ENCODE measurements at regions not wholly inside any gene's neighbourhood (a gene's known extent, or its start where the extent isn't known, plus 50 kb on each side); places are given as distances from the start of the nearest gene placed in this dataset.

DNA sequence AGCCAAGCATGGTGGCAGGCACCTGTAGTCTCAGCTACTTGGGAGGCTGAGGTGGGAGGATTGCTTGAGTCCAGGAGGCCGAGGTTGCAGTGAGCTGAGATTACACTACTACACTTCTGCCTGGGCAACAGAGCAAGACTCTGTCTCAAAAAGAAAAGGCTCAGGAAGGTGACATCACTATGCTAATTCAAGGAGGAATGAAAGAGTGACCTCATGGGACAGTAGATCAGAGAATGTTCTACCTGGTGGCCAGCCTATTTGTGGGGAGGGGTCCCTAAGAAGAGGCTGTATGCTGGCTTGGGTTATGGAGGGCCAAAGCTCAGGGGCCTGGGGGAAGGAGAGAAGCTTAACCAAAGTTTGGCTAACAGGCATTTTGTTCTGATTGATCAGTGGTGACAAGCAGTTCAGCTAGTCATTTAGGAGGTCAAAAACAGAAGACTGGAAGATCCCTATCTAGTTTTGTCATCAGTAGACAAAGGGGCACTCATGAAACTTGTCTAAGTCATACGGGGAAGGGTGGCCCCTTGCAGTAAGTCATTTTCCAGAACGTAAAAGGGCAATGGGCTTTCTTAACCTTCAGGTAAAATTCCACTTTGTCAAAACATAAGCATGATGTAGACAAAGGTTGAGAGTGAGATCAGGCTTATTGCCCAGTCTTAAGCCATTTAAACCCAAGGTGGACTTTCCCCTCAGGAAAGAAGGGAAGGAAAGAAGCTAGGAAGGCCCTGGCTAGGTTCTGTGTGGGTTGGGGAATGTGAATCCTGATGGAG is 60.8 kb upstream of the EEA1 start:
- H4K20me1 ChIP-seq (ENCODE audit: insufficient read depth): no peaks in the 10 kb centered on the region
- ChIA-PET RAD21 (ENCODE audit: low non-redundant PET in 1 of 2, low total read pairs in 2 of 2, uncharacterized antibody in 2 of 2, unreplicated experiment in 2 of 2) (no interaction called here), POLR2A (no interaction called here), CTCF (interaction anchor here (2.3 kb wide), 1 partner anchor 407 kb away, joined by 9 read pairs; no protein-coding TSS in a partner anchor)
- no peaks in the 10 kb centered on the region for H3K36me3 ChIP-seq (ENCODE audit: control insufficient read depth in 1 of 2, insufficient read depth in 2 of 2, low read length in 2 of 2)
- H3K4me1 ChIP-seq (ENCODE audit: control insufficient read depth in 1 of 2, insufficient read depth in 2 of 2, low read length in 2 of 2): 0 out of 4 replicates have a peak, but pooled peaks cover 0 to 4% of the 10 kb centered on the region in 2 experiments
- H3K9ac ChIP-seq (ENCODE audit: low read length): no peak overlapping the region
- no peak overlapping the region for H3K4me3 ChIP-seq (replicated peaks in 1 of 2; ENCODE audit: low read depth in 1 of 2, low read length in 2 of 2)
- no peak overlapping the region for H3K27ac ChIP-seq (ENCODE audit: low read depth, low read length)
- H3K9me2 ChIP-seq (ENCODE audit: insufficient read depth): no peaks in the 10 kb centered on the region
- intact Hi-C loops (cut with micrococcal nuclease): loop anchor here (5.0 to 10.0 kb wide), 2 partner anchors 165 to 392 kb away; no protein-coding TSS in a partner anchor
- BruUV-seq (replicated peaks): no TSS peak
- no peaks in the 10 kb centered on the region for H3K27me3 ChIP-seq (ENCODE audit: insufficient read depth, low read length)
- DNase-seq (ENCODE audit: low read depth, low spot score) (no peak), ATAC-seq (no peak)
- no peak overlapping the region for H2AFZ ChIP-seq (ENCODE audit: low read depth, low read length, poor library complexity, severe bottlenecking)
- no peaks in the 10 kb centered on the region for H3K9me3 ChIP-seq (ENCODE audit: control insufficient read depth in 1 of 2, insufficient read depth in 1 of 2, low read depth in 1 of 2, low read length in 2 of 2)
- no peaks in the 10 kb centered on the region for H3K79me2 ChIP-seq (ENCODE audit: insufficient read depth, low read length)
- TF ChIP-seq POLR2AphosphoS5 (IDR thresholded peaks at IDR 0.05; ENCODE audit: low read depth, low read length) (no peak), EZH2phosphoT487 (IDR thresholded peaks at IDR 0.05; ENCODE audit: borderline replicate concordance) (no peak), TCF7L2 (IDR thresholded peaks at IDR 0.05; ENCODE audit: borderline replicate concordance, extremely low read depth, insufficient read depth, insufficient read length) (no peak), SP1 (IDR thresholded peaks at IDR 0.05; ENCODE audit: low read depth) (no peak), EZH2 (IDR thresholded peaks at IDR 0.05) (no peak), ZFX (IDR thresholded peaks at IDR 0.05) (no peak), SIN3A (IDR thresholded peaks at IDR 0.05; ENCODE audit: low read depth) (no peak), POLR2A (IDR thresholded peaks at IDR 0.05; ENCODE audit: borderline replicate concordance, extremely low read depth, insufficient read depth, insufficient read length) (no peak)
- TF ChIP-seq, protein P1, sequence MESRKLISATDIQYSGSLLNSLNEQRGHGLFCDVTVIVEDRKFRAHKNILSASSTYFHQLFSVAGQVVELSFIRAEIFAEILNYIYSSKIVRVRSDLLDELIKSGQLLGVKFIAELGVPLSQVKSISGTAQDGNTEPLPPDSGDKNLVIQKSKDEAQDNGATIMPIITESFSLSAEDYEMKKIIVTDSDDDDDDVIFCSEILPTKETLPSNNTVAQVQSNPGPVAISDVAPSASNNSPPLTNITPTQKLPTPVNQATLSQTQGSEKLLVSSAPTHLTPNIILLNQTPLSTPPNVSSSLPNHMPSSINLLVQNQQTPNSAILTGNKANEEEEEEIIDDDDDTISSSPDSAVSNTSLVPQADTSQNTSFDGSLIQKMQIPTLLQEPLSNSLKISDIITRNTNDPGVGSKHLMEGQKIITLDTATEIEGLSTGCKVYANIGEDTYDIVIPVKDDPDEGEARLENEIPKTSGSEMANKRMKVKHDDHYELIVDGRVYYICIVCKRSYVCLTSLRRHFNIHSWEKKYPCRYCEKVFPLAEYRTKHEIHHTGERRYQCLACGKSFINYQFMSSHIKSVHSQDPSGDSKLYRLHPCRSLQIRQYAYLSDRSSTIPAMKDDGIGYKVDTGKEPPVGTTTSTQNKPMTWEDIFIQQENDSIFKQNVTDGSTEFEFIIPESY (IDR thresholded peaks at IDR 0.05; ENCODE audit: extremely low read depth, insufficient replicate concordance, low read length): no peak
- H3K4me2 ChIP-seq (ENCODE audit: low read length): no peak overlapping the region
